SH-SY5Y (cell line): ENCODE measurements at regions not wholly inside any gene's neighbourhood (a gene's known extent, or its start where the extent isn't known, plus 50 kb on each side); places are given as distances from the start of the nearest gene placed in this dataset.

ENCODE experiments used
- GATA2 ChIP-seq: IDR thresholded peaks from 2 replicates; pipeline ENCODE4 v1.6.1; 2011; ENCODE audit warnings: mild to moderate bottlenecking, low read depth, low read length
- GATA3 ChIP-seq: IDR thresholded peaks from 2 replicates; pipeline ENCODE4 v1.6.1; 2011; ENCODE audit warnings: low read depth, mild to moderate bottlenecking, low read length, moderate library complexity

- no peak for TF ChIP-seq GATA2
- TF ChIP-seq GATA3 = no peak
Observed at GRCh38 chr1:105243411-105243810, 1493.7 kb downstream of the AMY1C start.
